IMR-90 (cell line): ENCODE measurements at regions not wholly inside any gene's neighbourhood (a gene's known extent, or its start where the extent isn't known, plus 50 kb on each side); places are given as distances from the start of the nearest gene placed in this dataset.

Experiments used
- CEBPB ChIP-seq: IDR thresholded peaks from 2 replicates; pipeline ENCODE4 v1.6.1; 2012; ENCODE audit warnings: low read depth, low read length, improper control_type of control experiment
- CTCF ChIP-seq: conservative IDR thresholded peaks from 2 replicates; pipeline ENCODE4 v1.5.1; 2012; ENCODE audit warnings: mild to moderate bottlenecking, low read depth, low read length, improper control_type of control experiment
- FOS ChIP-seq: fragments of 150-350 bp; IDR thresholded peaks from 2 replicates; pipeline ENCODE4 v1.6.1; 2016; ENCODE audit warnings: low read depth, low read length
- MXI1 ChIP-seq: IDR thresholded peaks from 2 replicates; pipeline ENCODE4 v1.6.1; 2012; ENCODE audit warnings: low read depth, mild to moderate bottlenecking, low read length, moderate library complexity, borderline replicate concordance
- POLR2A ChIP-seq: IDR thresholded peaks from 2 replicates; pipeline ENCODE4 v1.6.1; 2012; ENCODE audit warnings: mild to moderate bottlenecking, low read depth, low read length
- RCOR1 ChIP-seq: IDR thresholded peaks from 2 replicates; pipeline ENCODE4 v1.6.1; 2012; ENCODE audit warnings: mild to moderate bottlenecking, low read length, improper control_type of control experiment; ENCODE audit not compliant: insufficient replicate concordance
- RFX5 ChIP-seq: IDR thresholded peaks from 2 replicates; pipeline ENCODE4 v1.8.0; 2012; ENCODE audit warnings: low read depth, mild to moderate bottlenecking, low read length, moderate library complexity
- SMC3 ChIP-seq: fragments of 150-350 bp; IDR thresholded peaks from 2 replicates; pipeline ENCODE4 v1.6.1; 2016; ENCODE audit warnings: low read depth, mild to moderate bottlenecking, antibody characterized with exemption, low read length, moderate library complexity
- USF2 ChIP-seq: fragments of 150-350 bp; IDR thresholded peaks from 2 replicates; pipeline ENCODE4 v1.6.1; 2017; ENCODE audit warnings: mild to moderate bottlenecking, antibody characterized with exemption, low read length, low read depth

- TF ChIP-seq POLR2A (no peak), MXI1 (no peak), CTCF (no peak), FOS (no peak), RFX5 (no peak), USF2 (no peak), RCOR1 (no peak), CEBPB (no peak), SMC3 (no peak)
Measured at GRCh38 chr12:25387732-25388050, 137.0 kb upstream of the KRAS start.
